ENCODE measurements at regions not wholly inside any gene's neighbourhood (a gene's known extent, or its start where the extent isn't known, plus 50 kb on each side); places are given as distances from the start of the nearest gene placed in this dataset.

GRCh38 chr10:3251172-3251571 lies 78.6 kb upstream of the PITRM1 start:
- TF ChIP-seq, protein P1, sequence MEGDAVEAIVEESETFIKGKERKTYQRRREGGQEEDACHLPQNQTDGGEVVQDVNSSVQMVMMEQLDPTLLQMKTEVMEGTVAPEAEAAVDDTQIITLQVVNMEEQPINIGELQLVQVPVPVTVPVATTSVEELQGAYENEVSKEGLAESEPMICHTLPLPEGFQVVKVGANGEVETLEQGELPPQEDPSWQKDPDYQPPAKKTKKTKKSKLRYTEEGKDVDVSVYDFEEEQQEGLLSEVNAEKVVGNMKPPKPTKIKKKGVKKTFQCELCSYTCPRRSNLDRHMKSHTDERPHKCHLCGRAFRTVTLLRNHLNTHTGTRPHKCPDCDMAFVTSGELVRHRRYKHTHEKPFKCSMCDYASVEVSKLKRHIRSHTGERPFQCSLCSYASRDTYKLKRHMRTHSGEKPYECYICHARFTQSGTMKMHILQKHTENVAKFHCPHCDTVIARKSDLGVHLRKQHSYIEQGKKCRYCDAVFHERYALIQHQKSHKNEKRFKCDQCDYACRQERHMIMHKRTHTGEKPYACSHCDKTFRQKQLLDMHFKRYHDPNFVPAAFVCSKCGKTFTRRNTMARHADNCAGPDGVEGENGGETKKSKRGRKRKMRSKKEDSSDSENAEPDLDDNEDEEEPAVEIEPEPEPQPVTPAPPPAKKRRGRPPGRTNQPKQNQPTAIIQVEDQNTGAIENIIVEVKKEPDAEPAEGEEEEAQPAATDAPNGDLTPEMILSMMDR (IDR thresholded peaks at IDR 0.05): no peak
- TF ChIP-seq ZFX (IDR thresholded peaks at IDR 0.05; ENCODE audit: borderline replicate concordance): no peak

All from 22Rv1 (cell line).